Thyroid gland (tissue), 4 donors: ENCODE measurements at regions not wholly inside any gene's neighbourhood (a gene's known extent, or its start where the extent isn't known, plus 50 kb on each side); places are given as distances from the start of the nearest gene placed in this dataset.

ENCODE experiments used
- DNase-seq, 2 donors: peaks; one replicate each; pipeline ENCODE4 v3.0.0-alpha.2; 2019
- H3K27ac ChIP-seq, 3 donors: fragments of 200-600 bp; sonication (generic); 1 replicate in 2 of 3; 2 replicates in 1 of 3; pipeline ENCODE4 v1.5.1; 2016 to 2019; ENCODE audit warnings: mild to moderate bottlenecking in 1 of 3, moderate library complexity in 1 of 3
- H3K27me3 ChIP-seq: fragments of 200-600 bp; sonication (generic); one replicate; pipeline ENCODE4 v1.5.1; 2019
- H3K36me3 ChIP-seq, 2 donors: fragments of 200-600 bp; sonication (generic); one replicate each; pipeline ENCODE4 v1.5.1; 2016 to 2019
- H3K4me1 ChIP-seq, 2 donors: fragments of 200-600 bp; sonication (generic); one replicate each; pipeline ENCODE4 v1.5.1; 2017 to 2019
- H3K4me3 ChIP-seq, 3 donors: fragments of 200-600 bp; sonication (generic); replicated peaks in 1 of 3; 1 replicate in 2 of 3; 2 replicates in 1 of 3; pipeline ENCODE4 v1.5.1; 2016; ENCODE audit warnings: mild to moderate bottlenecking in 1 of 3
- H3K9me3 ChIP-seq: fragments of 200-600 bp; sonication (generic); one replicate; pipeline ENCODE4 v1.5.1; 2017
- CTCF ChIP-seq, 6 experiments: fragments of 200-600 bp in 3 of 6; fragments of 450-650 bp in 3 of 6; sonication (generic) in 3 of 6; IDR thresholded peaks; one replicate each; pipeline ENCODE4 v1.5.1; 2016 to 2019; ENCODE audit warnings: antibody characterized with exemption in 6 of 6, mild to moderate bottlenecking in 2 of 6, inconsistent platforms in 1 of 6, moderate library complexity in 1 of 6
- POLR2A ChIP-seq, 2 donors: fragments of 450-650 bp; IDR thresholded peaks; one replicate each; pipeline ENCODE4 v1.6.1; 2017; ENCODE audit warnings: antibody characterized with exemption in 2 of 2, mild to moderate bottlenecking in 2 of 2, moderate library complexity in 1 of 2
- WGBS, 2 donors: methylation state at CpG; one replicate each; pipeline ENCODE4 v1.1.5; 2017; 5-methylcytosine and 5-hydroxymethylcytosine counted together
- intact Hi-C: fragments of 100-400 bp; cut with DNase I; formaldehyde crosslinking; loops from one replicate; pipeline ENCODE4 v1.15.1; 2023

GRCh38 chr5:57711471-57711870 is 228.9 kb upstream of the ACTBL2 start:
- Histone ChIP-seq H3K27me3 (no peaks in the 10 kb centered on the region), H3K4me1 (no peaks in the 10 kb centered on the region), H3K27ac (no peak overlapping the region), H3K36me3 (no peaks in the 10 kb centered on the region), H3K4me3 (no peak overlapping the region), H3K9me3 (no peaks in the 10 kb centered on the region)
- intact Hi-C loops, result no loop called here
- 70 to 88% methylated on average over 2 of the region's 2 CpGs for WGBS, 2 donors
- TF ChIP-seq POLR2A (IDR thresholded peaks at IDR 0.05) (no peak), CTCF (IDR thresholded peaks at IDR 0.05) (no peak)
- DNase-seq, result no peak

- H3K4me1 ChIP-seq, result no peaks in the 10 kb centered on the region
- no peak for DNase-seq
- intact Hi-C loops, result no loop called here
- no peak for TF ChIP-seq CTCF (IDR thresholded peaks at IDR 0.05)
- TF ChIP-seq POLR2A (IDR thresholded peaks at IDR 0.05), result no peak
- H3K27ac ChIP-seq, result no peak overlapping the region
- H3K4me3 ChIP-seq, result no peak overlapping the region
- H3K27me3 ChIP-seq, result no peaks in the 10 kb centered on the region
- WGBS, 2 donors, result 70 to 74% methylated on average over 1 of the region's 1 CpG
- no peaks in the 10 kb centered on the region for H3K36me3 ChIP-seq
- H3K9me3 ChIP-seq, result no peaks in the 10 kb centered on the region
These were observed 227.5 kb upstream of the ACTBL2 start for GRCh38 chr5:57710126-57710525.

GRCh38 chr5:57705769-57706168 is 223.2 kb upstream of the ACTBL2 start:
- H3K4me1 ChIP-seq, result no peaks in the 10 kb centered on the region
- DNase-seq, result no peak
- H3K9me3 ChIP-seq, result no peaks in the 10 kb centered on the region
- no peaks in the 10 kb centered on the region for H3K36me3 ChIP-seq
- no peak overlapping the region for H3K4me3 ChIP-seq
- WGBS, 2 donors, result 58 to 70% methylated on average over 3 of the region's 3 CpGs
- no peak overlapping the region for H3K27ac ChIP-seq
- H3K27me3 ChIP-seq, result no peaks in the 10 kb centered on the region
- TF ChIP-seq CTCF (IDR thresholded peaks at IDR 0.05) (no peak), POLR2A (IDR thresholded peaks at IDR 0.05) (no peak)
- intact Hi-C loops, result no loop called here

- WGBS, 2 donors, result 88 to 89% methylated on average over 1 of the region's 1 CpG
- Histone ChIP-seq H3K4me3 (no peak overlapping the region), H3K9me3 (no peaks in the 10 kb centered on the region), H3K27ac (no peak overlapping the region), H3K4me1 (peaks cover 0 to 7% of the 10 kb centered on the region in 2 donors), H3K27me3 (no peaks in the 10 kb centered on the region), H3K36me3 (no peaks in the 10 kb centered on the region)
- DNase-seq, result no peak
- TF ChIP-seq CTCF (IDR thresholded peaks at IDR 0.05) (no peak), POLR2A (IDR thresholded peaks at IDR 0.05) (no peak)
- intact Hi-C loops, result no loop called here
These were observed 221.1 kb upstream of the ACTBL2 start for GRCh38 chr5:57703721-57704120.

- no peaks in the 10 kb centered on the region for H3K27me3 ChIP-seq
- intact Hi-C loops, result no loop called here
- DNase-seq, result no peak
- peaks cover 3 to 24% of the 10 kb centered on the region in 2 donors for H3K4me1 ChIP-seq
- H3K4me3 ChIP-seq, result no peak overlapping the region
- H3K36me3 ChIP-seq, result no peaks in the 10 kb centered on the region
- 89 to 91% methylated on average over 2 of the region's 2 CpGs for WGBS, 2 donors
- H3K27ac ChIP-seq, result no peak overlapping the region
- TF ChIP-seq POLR2A (IDR thresholded peaks at IDR 0.05), result no peak
- no peaks in the 10 kb centered on the region for H3K9me3 ChIP-seq
These were observed 217.9 kb upstream of the ACTBL2 start for GRCh38 chr5:57700484-57700883.

- WGBS, 2 donors, result 92% methylated on average over 3 of the region's 3 CpGs
- intact Hi-C loops, result no loop called here
These were observed 217.5 kb upstream of the ACTBL2 start for GRCh38 chr5:57700072-57700471.

More at GRCh38 chr5:57700072-57700471, 217.5 kb upstream of the ACTBL2 start:
- Histone ChIP-seq H3K4me1 (peaks cover 3 to 24% of the 10 kb centered on the region in 2 donors), H3K9me3 (no peaks in the 10 kb centered on the region), H3K36me3 (no peaks in the 10 kb centered on the region), H3K27me3 (no peaks in the 10 kb centered on the region), H3K27ac (no peak overlapping the region), H3K4me3 (no peak overlapping the region)
- no peak for DNase-seq
- TF ChIP-seq POLR2A (IDR thresholded peaks at IDR 0.05) (no peak), CTCF (IDR thresholded peaks at IDR 0.05) (no peak)
